ENCODE measurements at regions not wholly inside any gene's neighbourhood (a gene's known extent, or its start where the extent isn't known, plus 50 kb on each side); places are given as distances from the start of the nearest gene placed in this dataset.

GRCh38 chr20:22260506-22260905 is 323.9 kb downstream of the FOXA2 start:
- ATAC-seq (no peak), DNase-seq (no peak)
- no peak for TF ChIP-seq POLR2A (IDR thresholded peaks at IDR 0.05)
- no peak for TF ChIP-seq CTCF (IDR thresholded peaks at IDR 0.05)
- no peaks in the 10 kb centered on the region for H3K4me1 ChIP-seq
- WGBS, 2 donors, result 60 to 83% methylated on average over 1 of the region's 1 CpG
- intact Hi-C loops (cut with DNase I), result no loop called here
- H3K9me3 ChIP-seq, result no peaks in the 10 kb centered on the region
- no peaks in the 10 kb centered on the region for H3K27me3 ChIP-seq
- no peaks in the 10 kb centered on the region for H3K36me3 ChIP-seq (replicated peaks in 1 of 2; ENCODE audit: insufficient read depth in 1 of 2, low read depth in 2 of 2)
- no peak overlapping the region for H3K4me3 ChIP-seq
- no peak overlapping the region for H3K27ac ChIP-seq

GRCh38 chr20:22257912-22258311 is 326.5 kb downstream of the FOXA2 start:
- intact Hi-C loops (cut with DNase I), result no loop called here
- Histone ChIP-seq H3K27ac (no peak overlapping the region), H3K36me3 (replicated peaks in 1 of 2; ENCODE audit: insufficient read depth in 1 of 2, low read depth in 2 of 2) (no peaks in the 10 kb centered on the region), H3K9me3 (no peaks in the 10 kb centered on the region), H3K4me1 (no peaks in the 10 kb centered on the region), H3K27me3 (no peaks in the 10 kb centered on the region), H3K4me3 (no peak overlapping the region)
- TF ChIP-seq CTCF (IDR thresholded peaks at IDR 0.05), result no peak
- TF ChIP-seq POLR2A (IDR thresholded peaks at IDR 0.05), result no peak
- ATAC-seq, result no peak
- no peak for DNase-seq
- 69 to 71% methylated on average over 6 of the region's 6 CpGs for WGBS, 2 donors

GRCh38 chr20:22248051-22248667 is 336.2 kb downstream of the FOXA2 start:
- H3K9me3 ChIP-seq, result no peaks in the 10 kb centered on the region
- H3K4me1 ChIP-seq, result no peaks in the 10 kb centered on the region
- no peaks in the 10 kb centered on the region for H3K27me3 ChIP-seq
- no peak for ATAC-seq
- intact Hi-C loops (cut with DNase I), result no loop called here
- no peak overlapping the region for H3K27ac ChIP-seq
- H3K36me3 ChIP-seq (replicated peaks in 1 of 2; ENCODE audit: insufficient read depth in 1 of 2, low read depth in 2 of 2), result no peaks in the 10 kb centered on the region
- TF ChIP-seq CTCF (IDR thresholded peaks at IDR 0.05), result peak in 6 of 7 experiments; percentile 10 to 39 (median 28)
- no peak for TF ChIP-seq POLR2A (IDR thresholded peaks at IDR 0.05)
- no peak overlapping the region for H3K4me3 ChIP-seq
- peak in 2 of 4 donors; percentile 3 to 16 for DNase-seq
- WGBS, 2 donors, result 26 to 32% methylated on average over 5 of the region's 5 CpGs

- Histone ChIP-seq H3K4me3 (no peak overlapping the region), H3K4me1 (no peaks in the 10 kb centered on the region), H3K27me3 (no peaks in the 10 kb centered on the region), H3K9me3 (no peaks in the 10 kb centered on the region), H3K36me3 (replicated peaks in 1 of 2; ENCODE audit: insufficient read depth in 1 of 2, low read depth in 2 of 2) (no peaks in the 10 kb centered on the region), H3K27ac (no peak overlapping the region)
- 35 to 36% methylated on average over 3 of the region's 3 CpGs for WGBS, 2 donors
- intact Hi-C loops (cut with DNase I), result no loop called here
- TF ChIP-seq CTCF (IDR thresholded peaks at IDR 0.05), result no peak
- TF ChIP-seq POLR2A (IDR thresholded peaks at IDR 0.05), result no peak
- ATAC-seq, result no peak
- no peak for DNase-seq
Measured at GRCh38 chr20:22245139-22245538, 339.2 kb downstream of the FOXA2 start.

GRCh38 chr20:22243067-22243466 is 341.3 kb downstream of the FOXA2 start:
- intact Hi-C loops (cut with DNase I), result no loop called here
- 57 to 62% methylated on average over 5 of the region's 5 CpGs for WGBS, 2 donors
- no peak for ATAC-seq

More at GRCh38 chr20:22243067-22243466, 341.3 kb downstream of the FOXA2 start:
- TF ChIP-seq POLR2A (IDR thresholded peaks at IDR 0.05), result no peak
- TF ChIP-seq CTCF (IDR thresholded peaks at IDR 0.05), result no peak
- H3K27me3 ChIP-seq, result no peaks in the 10 kb centered on the region
- H3K4me3 ChIP-seq, result no peak overlapping the region
- no peak overlapping the region for H3K27ac ChIP-seq
- DNase-seq, result no peak
- no peaks in the 10 kb centered on the region for H3K4me1 ChIP-seq
- no peaks in the 10 kb centered on the region for H3K36me3 ChIP-seq (replicated peaks in 1 of 2; ENCODE audit: insufficient read depth in 1 of 2, low read depth in 2 of 2)
- H3K9me3 ChIP-seq, result no peaks in the 10 kb centered on the region

All from body of pancreas (tissue), 4 donors.